Calu3 (cell line): ENCODE measurements at regions not wholly inside any gene's neighbourhood (a gene's known extent, or its start where the extent isn't known, plus 50 kb on each side); places are given as distances from the start of the nearest gene placed in this dataset.

Experiments used
- BruUV-seq: library from RNA; stranded (reverse); fragments of 400-500 nt; replicated peaks from 2 replicates; lab custom pipeline; 2021; lab: Mats Ljungman, UMichigan
- CTCF ChIA-PET: fragments of 300-600 bp; sonication (Branson Sonifier 250); formaldehyde crosslinking; loops from one replicate; lab custom pipeline; 2022; ENCODE audit warnings: antibody characterized with exemption; lab: Charles Lee
- DNase-seq: peaks from one replicate; pipeline ENCODE4 v3.0.0; 2022
- H3K27ac Mint-ChIP-seq: one replicate; pipeline ENCODE4 v1.8.0; 2022; ENCODE audit warnings: mixed read lengths; ENCODE audit not compliant: unreplicated experiment
- H3K27me3 Mint-ChIP-seq: one replicate; pipeline ENCODE4 v1.8.0; 2022; ENCODE audit warnings: mixed read lengths; ENCODE audit not compliant: unreplicated experiment
- H3K36me3 Mint-ChIP-seq: one replicate; pipeline ENCODE4 v1.8.0; 2022; ENCODE audit warnings: mild to moderate bottlenecking, moderate library complexity, mixed read lengths; ENCODE audit not compliant: insufficient read depth, unreplicated experiment
- H3K4me1 Mint-ChIP-seq: one replicate; pipeline ENCODE4 v1.8.0; 2022; ENCODE audit warnings: mild to moderate bottlenecking, low read depth, mixed read lengths; ENCODE audit not compliant: unreplicated experiment
- H3K4me3 Mint-ChIP-seq: one replicate; pipeline ENCODE4 v1.8.0; 2022; ENCODE audit warnings: mild to moderate bottlenecking, low read depth, moderate library complexity, mixed read lengths; ENCODE audit not compliant: unreplicated experiment
- H3K9me3 Mint-ChIP-seq: one replicate; pipeline ENCODE4 v1.8.0; 2022; ENCODE audit warnings: low read depth, mixed read lengths; ENCODE audit not compliant: unreplicated experiment
- CTCF ChIP-seq: fragments of 200-600 bp; IDR thresholded peaks from one replicate; pipeline ENCODE4 v1.8.0; 2022; ENCODE audit warnings: antibody characterized with exemption; ENCODE audit not compliant: unreplicated experiment
- intact Hi-C: fragments of 100-400 bp; cut with micrococcal nuclease; formaldehyde crosslinking; loops from one replicate; pipeline ENCODE4 v1.10.0; 2022; ENCODE audit not compliant: unreplicated experiment

GRCh38 chr11:69396051-69396947 lies 85.2 kb upstream of the LINC01488 start:
- H3K4me3 Mint-ChIP-seq, result no peak overlapping the region
- CTCF ChIA-PET, result no interaction called here
- no TSS peak for BruUV-seq

GRCh38 chr11:69396948-69397307 lies 84.5 kb upstream of the LINC01488 start:
- no TSS peak for BruUV-seq
- Mint-ChIP-seq H3K4me1 (peaks cover 8% of the 10 kb centered on the region), H3K4me3 (no peak overlapping the region), H3K9me3 (no peaks in the 10 kb centered on the region), H3K27me3 (peaks cover 10% of the 10 kb centered on the region), H3K27ac (no peak overlapping the region), H3K36me3 (no peaks in the 10 kb centered on the region)
- CTCF ChIA-PET, result no interaction called here
- intact Hi-C loops, result no loop called here
- no peak for TF ChIP-seq CTCF
- DNase-seq, result no peak

More at GRCh38 chr11:69396051-69396947, 85.2 kb upstream of the LINC01488 start:
- no peak for DNase-seq
- intact Hi-C loops, result no loop called here
- Mint-ChIP-seq H3K27me3 (peaks cover 10% of the 10 kb centered on the region), H3K9me3 (no peaks in the 10 kb centered on the region), H3K27ac (no peak overlapping the region), H3K4me1 (peaks cover 4% of the 10 kb centered on the region), H3K36me3 (no peaks in the 10 kb centered on the region)
- no peak for TF ChIP-seq CTCF

- intact Hi-C loops, result no loop called here
- no peak for DNase-seq
- CTCF ChIA-PET, result no interaction called here
- no TSS peak for BruUV-seq
- H3K27me3 Mint-ChIP-seq, result peaks cover 10% of the 10 kb centered on the region
- H3K9me3 Mint-ChIP-seq, result no peaks in the 10 kb centered on the region
- no peak for TF ChIP-seq CTCF
- no peak overlapping the region for H3K27ac Mint-ChIP-seq
- no peaks in the 10 kb centered on the region for H3K36me3 Mint-ChIP-seq
- no peak overlapping the region for H3K4me3 Mint-ChIP-seq
- H3K4me1 Mint-ChIP-seq, result peaks cover 9% of the 10 kb centered on the region
These were observed 83.7 kb upstream of the LINC01488 start for GRCh38 chr11:69397732-69398131.

- Mint-ChIP-seq H3K27me3 (peaks cover 10% of the 10 kb centered on the region), H3K27ac (no peak overlapping the region)
- no peak for TF ChIP-seq CTCF
These were observed 82.7 kb upstream of the LINC01488 start for GRCh38 chr11:69398529-69399492.

More at GRCh38 chr11:69398529-69399492, 82.7 kb upstream of the LINC01488 start:
- H3K36me3 Mint-ChIP-seq, result no peaks in the 10 kb centered on the region
- no peak for DNase-seq
- CTCF ChIA-PET, result interaction anchor here (0.7 kb wide), 1 partner anchor 101 kb away, joined by 10 read pairs; no protein-coding TSS in a partner anchor
- intact Hi-C loops, result no loop called here
- H3K9me3 Mint-ChIP-seq, result peaks cover 3% of the 10 kb centered on the region
- no TSS peak for BruUV-seq
- H3K4me1 Mint-ChIP-seq, result peaks cover 19% of the 10 kb centered on the region
- H3K4me3 Mint-ChIP-seq, result no peak overlapping the region
